ENCODE measurements at regions not wholly inside any gene's neighbourhood (a gene's known extent, or its start where the extent isn't known, plus 50 kb on each side); places are given as distances from the start of the nearest gene placed in this dataset.

GRCh38 chr4:12933760-12934221, 550.3 kb downstream of the RAB28 start (continued):
- TF ChIP-seq EZH2phosphoT487 (IDR thresholded peaks at IDR 0.05; ENCODE audit: borderline replicate concordance, low read depth): no peak

GRCh38 chr4:12932203-12932788, 551.8 kb downstream of the RAB28 start:
- Histone ChIP-seq H4K20me1 (ENCODE audit: insufficient read depth) (no peaks in the 10 kb centered on the region), H3K36me3 (replicated peaks in 1 of 2; ENCODE audit: control insufficient read depth in 1 of 2, insufficient read depth in 2 of 2, low read length in 1 of 2) (no peaks in the 10 kb centered on the region), H3K9ac (no peak overlapping the region), H3K27me3 (ENCODE audit: insufficient read depth) (no peaks in the 10 kb centered on the region), H2AFZ (ENCODE audit: low read depth) (no peak overlapping the region), H3K9me2 (no peaks in the 10 kb centered on the region), H3K9me3 (no peaks in the 10 kb centered on the region), H3K4me3 (ENCODE audit: low read depth in 2 of 2, low read length in 1 of 2) (no peak overlapping the region), H3K27ac (ENCODE audit: low read depth in 2 of 2, low read length in 1 of 2) (no peak overlapping the region), H3K4me2 (no peak overlapping the region), H3K4me1 (ENCODE audit: control insufficient read depth in 1 of 2, insufficient read depth in 2 of 2, low read depth in 1 of 2, low read length in 1 of 2) (no peaks in the 10 kb centered on the region), H3F3A (replicated peaks; ENCODE audit: insufficient read depth) (no peaks in the 10 kb centered on the region), H3K79me2 (ENCODE audit: insufficient read depth) (no peaks in the 10 kb centered on the region)
- POLR2A ChIA-PET: no interaction called here
- no peak for DNase-seq
- CTCF ChIA-PET: interaction anchor here (1.1 kb wide), 1 partner anchor 9 kb away, joined by 4 read pairs; no protein-coding TSS in a partner anchor
- 4% methylated on average over 4 of the region's 4 CpGs for WGBS (ENCODE audit: low lambda C conversion rate)
- TF ChIP-seq TEAD4 (IDR thresholded peaks at IDR 0.05; ENCODE audit: borderline replicate concordance, insufficient read depth): no peak
- no peak for TF ChIP-seq CHD2 (IDR thresholded peaks at IDR 0.05; ENCODE audit: low read length, partially characterized antibody)
- TF ChIP-seq ZBTB33 (IDR thresholded peaks at IDR 0.05; ENCODE audit: borderline replicate concordance, low read depth): no peak
- no peak for TF ChIP-seq RAD21 (IDR thresholded peaks at IDR 0.05; ENCODE audit: low read length)
- no peak for TF ChIP-seq REST (IDR thresholded peaks at IDR 0.05; ENCODE audit: low read depth, low read length)
- no peak for TF ChIP-seq RFX5 (IDR thresholded peaks at IDR 0.05; ENCODE audit: low read length)
- no peak for TF ChIP-seq GABPA (IDR thresholded peaks at IDR 0.05; ENCODE audit: low read depth)
- no peak for TF ChIP-seq IRF3 (IDR thresholded peaks at IDR 0.05; ENCODE audit: low read depth, low read length)
- TF ChIP-seq MXI1 (IDR thresholded peaks at IDR 0.05; ENCODE audit: low read depth, low read length): no peak
- TF ChIP-seq RXRA (IDR thresholded peaks at IDR 0.05; ENCODE audit: borderline replicate concordance, low read depth): no peak
- no peak for TF ChIP-seq JUND (IDR thresholded peaks at IDR 0.05)
- no peak for TF ChIP-seq NFIC (IDR thresholded peaks at IDR 0.05; ENCODE audit: borderline replicate concordance)
- TF ChIP-seq MEF2A (IDR thresholded peaks at IDR 0.05; ENCODE audit: borderline replicate concordance, low read depth): no peak
- TF ChIP-seq FOSL2 (IDR thresholded peaks at IDR 0.05; ENCODE audit: borderline replicate concordance, low read depth): no peak
- no peak for TF ChIP-seq EP300 (IDR thresholded peaks at IDR 0.05; ENCODE audit: borderline replicate concordance in 1 of 2, low read depth in 1 of 2, low read length in 1 of 2)
